ENCODE measurements at regions not wholly inside any gene's neighbourhood (a gene's known extent, or its start where the extent isn't known, plus 50 kb on each side); places are given as distances from the start of the nearest gene placed in this dataset.

DNA sequence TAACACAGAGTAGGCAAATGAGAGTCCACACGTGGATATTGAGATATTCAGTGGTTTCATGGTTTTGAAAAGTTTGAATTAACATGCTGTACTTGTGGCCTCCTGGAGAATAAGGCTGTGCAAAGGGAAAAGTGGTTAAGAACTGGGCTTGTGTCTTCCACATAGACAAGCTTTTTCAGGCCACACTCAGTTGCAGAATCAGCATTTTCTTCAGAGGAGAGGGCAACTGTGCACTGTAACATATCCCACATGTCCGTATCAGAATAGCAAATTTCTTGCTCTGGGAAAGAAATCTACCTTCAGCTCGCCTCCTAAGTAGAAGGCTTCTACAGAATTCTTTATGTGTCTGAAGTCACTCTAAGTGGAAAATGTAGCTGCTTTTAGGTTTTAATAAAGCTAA is 84.9 kb downstream of the ZC3H11B start:
- H3K4me2 ChIP-seq, result no peak overlapping the region
- POLR2A ChIA-PET (ENCODE audit: unreplicated experiment), result interaction anchor here (0.7 kb wide), 1 partner anchor 1205 kb away, joined by 13 read pairs; no protein-coding TSS in a partner anchor
- H2AFZ ChIP-seq, result no peak overlapping the region
- H3K36me3 ChIP-seq (ENCODE audit: low read depth), result no peaks in the 10 kb centered on the region
- H3K79me2 ChIP-seq (ENCODE audit: low read depth), result no peaks in the 10 kb centered on the region
- H3K27ac ChIP-seq, result no peak overlapping the region
- H3F3A ChIP-seq (ENCODE audit: insufficient read depth, low read depth), result no peaks in the 10 kb centered on the region
- H3K27me3 ChIP-seq (ENCODE audit: insufficient read depth, low read depth), result no peaks in the 10 kb centered on the region
- CTCF ChIA-PET, result no interaction called here
- TF ChIP-seq, protein P1, sequence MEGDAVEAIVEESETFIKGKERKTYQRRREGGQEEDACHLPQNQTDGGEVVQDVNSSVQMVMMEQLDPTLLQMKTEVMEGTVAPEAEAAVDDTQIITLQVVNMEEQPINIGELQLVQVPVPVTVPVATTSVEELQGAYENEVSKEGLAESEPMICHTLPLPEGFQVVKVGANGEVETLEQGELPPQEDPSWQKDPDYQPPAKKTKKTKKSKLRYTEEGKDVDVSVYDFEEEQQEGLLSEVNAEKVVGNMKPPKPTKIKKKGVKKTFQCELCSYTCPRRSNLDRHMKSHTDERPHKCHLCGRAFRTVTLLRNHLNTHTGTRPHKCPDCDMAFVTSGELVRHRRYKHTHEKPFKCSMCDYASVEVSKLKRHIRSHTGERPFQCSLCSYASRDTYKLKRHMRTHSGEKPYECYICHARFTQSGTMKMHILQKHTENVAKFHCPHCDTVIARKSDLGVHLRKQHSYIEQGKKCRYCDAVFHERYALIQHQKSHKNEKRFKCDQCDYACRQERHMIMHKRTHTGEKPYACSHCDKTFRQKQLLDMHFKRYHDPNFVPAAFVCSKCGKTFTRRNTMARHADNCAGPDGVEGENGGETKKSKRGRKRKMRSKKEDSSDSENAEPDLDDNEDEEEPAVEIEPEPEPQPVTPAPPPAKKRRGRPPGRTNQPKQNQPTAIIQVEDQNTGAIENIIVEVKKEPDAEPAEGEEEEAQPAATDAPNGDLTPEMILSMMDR (conservative IDR thresholded peaks at IDR 0.05), result no peak
- no peak for TF ChIP-seq EZH2 (IDR thresholded peaks at IDR 0.05; ENCODE audit: low read depth)
- H3K4me1 ChIP-seq (replicated peaks; ENCODE audit: insufficient read depth), result no peaks in the 10 kb centered on the region
- no peaks in the 10 kb centered on the region for H3K9me3 ChIP-seq (ENCODE audit: insufficient read depth, low read depth)
- no TSS peak for BruUV-seq (replicated peaks)
- intact Hi-C loops (cut with micrococcal nuclease; ENCODE audit: unreplicated experiment), result no loop called here
- H3K9me2 ChIP-seq (ENCODE audit: insufficient read depth), result no peaks in the 10 kb centered on the region; the same call in 1 of the 2 replicates
- DNase-seq, result no peak
- no peak overlapping the region for H3K4me3 ChIP-seq
- H4K20me1 ChIP-seq (ENCODE audit: insufficient read depth), result no peaks in the 10 kb centered on the region

- H3K9me2 ChIP-seq (ENCODE audit: insufficient read depth), result no peaks in the 10 kb centered on the region
- no peaks in the 10 kb centered on the region for H3K4me1 ChIP-seq (replicated peaks; ENCODE audit: insufficient read depth)
- no peak for TF ChIP-seq EZH2 (IDR thresholded peaks at IDR 0.05; ENCODE audit: low read depth)
- TF ChIP-seq, protein P1 (conservative IDR thresholded peaks at IDR 0.05), result no peak
- H3F3A ChIP-seq (ENCODE audit: insufficient read depth, low read depth), result no peaks in the 10 kb centered on the region
- no peak overlapping the region for H2AFZ ChIP-seq
- H4K20me1 ChIP-seq (ENCODE audit: insufficient read depth), result no peaks in the 10 kb centered on the region
- intact Hi-C loops (cut with micrococcal nuclease; ENCODE audit: unreplicated experiment), result no loop called here
- no peaks in the 10 kb centered on the region for H3K36me3 ChIP-seq (ENCODE audit: low read depth)
- DNase-seq, result no peak
- H3K27me3 ChIP-seq (ENCODE audit: insufficient read depth, low read depth), result no peaks in the 10 kb centered on the region
- BruUV-seq (replicated peaks), result no TSS peak
- H3K4me2 ChIP-seq, result no peak overlapping the region
- CTCF ChIA-PET, result no interaction called here
- H3K9me3 ChIP-seq (ENCODE audit: insufficient read depth, low read depth), result no peaks in the 10 kb centered on the region
- no peak overlapping the region for H3K27ac ChIP-seq
- H3K79me2 ChIP-seq (ENCODE audit: low read depth), result no peaks in the 10 kb centered on the region
- POLR2A ChIA-PET (ENCODE audit: unreplicated experiment), result no interaction called here
- no peak overlapping the region for H3K4me3 ChIP-seq
Observed at GRCh38 chr1:219526074-219526473, 86.8 kb downstream of the ZC3H11B start.

GRCh38 chr1:219523411-219523810 is 89.5 kb downstream of the ZC3H11B start:
- Histone ChIP-seq H3K9me2 (ENCODE audit: insufficient read depth) (no peaks in the 10 kb centered on the region), H3F3A (ENCODE audit: insufficient read depth, low read depth) (peaks cover 5% of the 10 kb centered on the region; the same call in 1 of the 2 replicates), H3K4me3 (no peak overlapping the region), H2AFZ (no peak overlapping the region), H4K20me1 (ENCODE audit: insufficient read depth) (no peaks in the 10 kb centered on the region), H3K36me3 (ENCODE audit: low read depth) (no peaks in the 10 kb centered on the region), H3K4me2 (no peak overlapping the region), H3K27ac (no peak overlapping the region), H3K4me1 (replicated peaks; ENCODE audit: insufficient read depth) (peaks cover 13% of the 10 kb centered on the region), H3K9me3 (ENCODE audit: insufficient read depth, low read depth) (no peaks in the 10 kb centered on the region), H3K79me2 (ENCODE audit: low read depth) (no peaks in the 10 kb centered on the region), H3K27me3 (ENCODE audit: insufficient read depth, low read depth) (no peaks in the 10 kb centered on the region)
- no TSS peak for BruUV-seq (replicated peaks)
- ChIA-PET POLR2A (ENCODE audit: unreplicated experiment) (no interaction called here), CTCF (no interaction called here)
- intact Hi-C loops (cut with micrococcal nuclease; ENCODE audit: unreplicated experiment), result no loop called here
- TF ChIP-seq, protein P1 (conservative IDR thresholded peaks at IDR 0.05), result no peak
- TF ChIP-seq EZH2 (IDR thresholded peaks at IDR 0.05; ENCODE audit: low read depth), result no peak
- no peak for DNase-seq
